ENCODE measurements at regions not wholly inside any gene's neighbourhood (a gene's known extent, or its start where the extent isn't known, plus 50 kb on each side); places are given as distances from the start of the nearest gene placed in this dataset.
A peak's percentile ranks its signal among the peaks of the same experiment; 100 is the strongest.

DNA sequence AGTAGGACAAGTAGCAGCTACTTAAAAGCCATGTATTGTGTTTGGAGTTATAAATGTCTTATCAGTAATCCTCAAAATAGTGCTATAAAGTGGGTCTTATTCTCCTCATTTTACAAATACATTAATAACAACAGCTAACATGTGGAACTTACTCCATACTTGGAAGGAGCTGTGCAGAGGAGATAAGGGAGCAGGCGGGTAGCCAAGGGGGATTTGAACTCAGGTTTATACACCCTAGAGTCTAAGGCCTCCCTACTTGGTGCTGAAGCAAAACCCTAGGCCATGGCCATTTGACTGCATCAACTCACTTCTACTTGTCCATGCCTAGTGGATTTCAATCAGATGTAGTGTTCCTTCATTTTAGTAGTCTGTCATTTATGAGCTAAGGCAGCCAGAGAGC, 72.1 kb downstream of the LMO4 start:
- Histone ChIP-seq H3K36me3 (ENCODE audit: insufficient read depth, low read length) (no peaks in the 10 kb centered on the region), H3K9ac (ENCODE audit: low read length) (no peak overlapping the region), H3K79me2 (ENCODE audit: insufficient read depth, low read length) (no peaks in the 10 kb centered on the region), H3K4me3 (ENCODE audit: insufficient read depth, low read depth, low read length) (no peak overlapping the region), H3K27me3 (ENCODE audit: insufficient read depth, low read length) (no peaks in the 10 kb centered on the region), H3K9me3 (ENCODE audit: insufficient read depth, low read depth, low read length) (no peaks in the 10 kb centered on the region), H2AFZ (ENCODE audit: low read depth, low read length) (no peak overlapping the region), H4K20me1 (ENCODE audit: insufficient read depth, low read length) (no peaks in the 10 kb centered on the region), H3K4me2 (ENCODE audit: low read length) (no peak overlapping the region), H3K27ac (ENCODE audit: low read depth, low read length) (no peak overlapping the region), H3K4me1 (ENCODE audit: insufficient read depth, low read length) (peaks cover 18% of the 10 kb centered on the region)
- Mint-ChIP-seq H3K27ac (ENCODE audit: unreplicated experiment) (no peak overlapping the region), H3K9me3 (ENCODE audit: unreplicated experiment) (peaks cover 2% of the 10 kb centered on the region), H3K4me3 (ENCODE audit: unreplicated experiment) (no peak overlapping the region), H3K27me3 (ENCODE audit: low read depth, unreplicated experiment) (no peaks in the 10 kb centered on the region), H3K4me1 (ENCODE audit: low read depth, unreplicated experiment) (peaks cover 10% of the 10 kb centered on the region), H3K36me3 (ENCODE audit: low read depth, unreplicated experiment) (no peaks in the 10 kb centered on the region)
- no peak for TF ChIP-seq EZH2 (IDR thresholded peaks at IDR 0.05; ENCODE audit: insufficient read depth, low read length)
- no peak for TF ChIP-seq CTCF (IDR thresholded peaks at IDR 0.05; ENCODE audit: insufficient read depth, low read depth, low read length)
- DNase-seq (ENCODE audit: low read depth), result no peak
- no peak for FAIRE-seq

GRCh38 chr1:87402241-87403002, 73.7 kb downstream of the LMO4 start:
- H3K4me1 ChIP-seq (ENCODE audit: insufficient read depth, low read length), result peaks cover 18% of the 10 kb centered on the region
- no peaks in the 10 kb centered on the region for H3K27me3 Mint-ChIP-seq (ENCODE audit: low read depth, unreplicated experiment)
- FAIRE-seq (no peak), DNase-seq (ENCODE audit: low read depth) (peak; percentile 87)
- H3K9me3 Mint-ChIP-seq (ENCODE audit: unreplicated experiment), result peaks cover 2% of the 10 kb centered on the region
- TF ChIP-seq CTCF (IDR thresholded peaks at IDR 0.05; ENCODE audit: insufficient read depth, low read depth, low read length) (no peak), EZH2 (IDR thresholded peaks at IDR 0.05; ENCODE audit: insufficient read depth, low read length) (no peak)
- H3K4me3 Mint-ChIP-seq (ENCODE audit: unreplicated experiment), result no peak overlapping the region
- no peaks in the 10 kb centered on the region for H4K20me1 ChIP-seq (ENCODE audit: insufficient read depth, low read length)
- no peaks in the 10 kb centered on the region for H3K79me2 ChIP-seq (ENCODE audit: insufficient read depth, low read length)
- no peak overlapping the region for H3K4me3 ChIP-seq (ENCODE audit: insufficient read depth, low read depth, low read length)
- H2AFZ ChIP-seq (ENCODE audit: low read depth, low read length), result no peak overlapping the region
- no peak overlapping the region for H3K27ac ChIP-seq (ENCODE audit: low read depth, low read length)
- H3K4me2 ChIP-seq (ENCODE audit: low read length), result no peak overlapping the region
- H3K36me3 Mint-ChIP-seq (ENCODE audit: low read depth, unreplicated experiment), result no peaks in the 10 kb centered on the region
- no peaks in the 10 kb centered on the region for H3K9me3 ChIP-seq (ENCODE audit: insufficient read depth, low read depth, low read length)
- no peak overlapping the region for H3K27ac Mint-ChIP-seq (ENCODE audit: unreplicated experiment)
- no peaks in the 10 kb centered on the region for H3K36me3 ChIP-seq (ENCODE audit: insufficient read depth, low read length)
- H3K4me1 Mint-ChIP-seq (ENCODE audit: low read depth, unreplicated experiment), result peaks cover 10% of the 10 kb centered on the region
- no peak overlapping the region for H3K9ac ChIP-seq (ENCODE audit: low read length)
- no peaks in the 10 kb centered on the region for H3K27me3 ChIP-seq (ENCODE audit: insufficient read depth, low read length)
